ENCODE measurements at regions not wholly inside any gene's neighbourhood (a gene's known extent, or its start where the extent isn't known, plus 50 kb on each side); places are given as distances from the start of the nearest gene placed in this dataset.

DNA sequence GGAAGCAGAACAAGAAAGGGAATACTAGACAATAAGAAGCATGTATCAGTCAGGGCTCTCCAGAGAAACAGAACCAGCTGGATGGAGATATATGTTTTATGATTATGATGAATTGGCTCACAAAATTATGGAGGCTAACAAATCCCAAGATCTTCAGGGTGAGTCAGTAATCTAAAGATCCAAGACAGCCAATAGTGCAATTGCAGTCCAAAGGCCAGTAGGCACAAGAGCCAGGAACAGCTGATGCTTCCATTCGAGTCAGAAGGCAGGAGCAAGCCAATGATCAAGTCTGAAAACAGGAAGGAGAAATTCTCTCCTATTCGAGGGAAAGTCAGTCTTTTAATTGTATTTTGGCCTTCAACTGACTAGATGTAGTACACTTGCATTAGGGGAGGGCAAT, 164.9 kb upstream of the ST8SIA2 start:
- no peak for TF ChIP-seq CTCF (conservative IDR thresholded peaks at IDR 0.05)
- no peak for TF ChIP-seq EZH2 (IDR thresholded peaks at IDR 0.05; ENCODE audit: low read depth)

Measured in PC-9 (cell line).